Bone marrow (tissue), 2 donors: ENCODE measurements at regions not wholly inside any gene's neighbourhood (a gene's known extent, or its start where the extent isn't known, plus 50 kb on each side); places are given as distances from the start of the nearest gene placed in this dataset.
"Not testable (repeated sequence)": the region's sequence is repeated elsewhere in the genome, so short reads cannot be mapped to it uniquely, and the experiment has no call there.

Experiments
- DNase-seq, 2 donors: peaks; one replicate each; lab custom pipeline; 2025; lab: John Stamatoyannopoulos, UW

DNA sequence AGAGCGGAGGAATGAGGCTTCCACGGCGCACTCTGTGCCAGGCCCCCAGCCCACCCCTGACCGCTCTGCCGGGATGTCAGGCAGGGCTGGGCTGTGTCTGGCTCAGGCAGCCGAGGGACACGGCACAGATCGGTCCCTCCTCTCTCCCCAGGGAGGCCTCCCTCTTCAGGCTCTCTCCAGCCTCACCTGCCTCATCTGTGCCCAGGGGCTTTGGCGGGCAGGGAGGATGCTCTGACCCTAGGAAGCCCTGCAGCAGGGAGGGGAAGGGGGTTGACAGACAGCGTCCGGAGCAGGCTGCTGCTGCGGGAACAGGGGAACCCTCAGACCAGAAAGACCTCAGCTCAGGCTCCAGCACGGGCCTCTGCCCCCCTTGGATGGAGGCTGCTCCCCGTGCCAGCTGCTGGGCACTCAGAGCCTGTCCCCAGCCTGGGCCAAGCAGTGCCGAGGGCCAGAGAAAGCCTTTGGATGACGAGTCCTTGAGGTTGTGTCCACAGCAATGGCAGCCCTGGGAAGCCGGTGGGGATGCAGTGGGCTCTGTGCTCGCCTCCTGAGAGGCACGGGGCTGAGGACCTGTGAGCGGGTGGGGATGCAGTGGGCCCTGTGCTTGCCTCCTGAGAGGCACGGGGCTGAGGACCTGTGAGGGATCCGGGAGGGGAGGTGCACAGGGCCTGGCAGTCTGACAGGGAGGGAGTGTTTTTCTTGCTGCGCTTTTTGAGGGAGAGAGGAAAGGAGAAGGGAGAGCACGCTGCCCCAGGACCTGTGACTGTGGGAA, 66.9 kb downstream of the FOXL3 start:
- DNase-seq = no peak

DNA sequence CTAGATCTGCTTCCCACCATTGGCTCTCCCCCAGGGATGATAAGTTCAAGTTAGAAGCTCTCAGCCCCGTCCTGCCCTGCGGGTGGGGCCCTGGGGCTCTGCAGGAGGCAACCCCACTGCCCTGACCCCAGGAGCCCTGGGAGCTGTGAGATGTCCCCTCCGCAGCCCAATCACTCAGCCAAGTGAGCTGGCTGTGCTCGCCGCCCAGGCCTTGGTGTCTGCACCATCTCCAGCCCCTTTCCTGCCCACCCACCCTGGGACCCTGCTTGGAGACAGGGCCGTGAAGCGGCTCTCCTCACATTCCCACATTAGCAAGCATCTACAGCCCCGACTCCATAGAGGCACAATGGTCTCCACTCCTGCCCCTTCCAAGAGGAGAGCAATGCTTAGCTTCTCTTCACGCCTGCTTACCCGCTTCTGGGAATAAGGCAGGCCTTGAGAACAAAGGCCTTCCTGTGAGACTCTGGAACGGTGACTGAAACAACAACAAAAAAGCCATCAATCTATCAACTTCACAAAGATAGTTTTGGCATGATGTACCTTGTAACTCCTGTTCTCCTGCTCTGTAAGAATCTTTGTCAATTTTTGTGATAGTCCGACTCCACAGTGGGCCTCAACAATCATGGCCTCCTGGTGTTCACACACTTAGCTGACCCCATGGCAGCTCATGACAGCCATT, 67.7 kb downstream of the FOXL3 start:
- no peak for DNase-seq

DNA sequence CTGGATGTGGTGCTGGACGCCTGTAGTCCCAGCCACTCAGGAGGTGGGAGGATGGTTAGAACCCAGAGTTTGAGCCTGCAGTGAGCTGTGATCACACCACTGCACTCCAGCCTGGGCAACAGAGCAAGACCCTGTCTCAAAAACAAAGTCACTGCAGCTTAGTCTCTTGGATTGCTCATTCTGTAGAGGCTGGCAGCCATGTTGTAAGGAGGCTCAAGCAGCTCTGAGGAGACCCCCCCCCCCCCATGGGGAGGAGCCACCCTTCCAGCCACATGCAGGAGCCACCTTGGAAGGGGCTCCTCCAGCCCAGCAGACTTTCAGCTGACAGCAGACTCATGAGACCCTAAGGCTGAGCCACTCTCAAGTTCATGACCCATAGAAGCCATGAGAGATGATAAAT, 68.4 kb downstream of the FOXL3 start:
- no peak for DNase-seq

DNA sequence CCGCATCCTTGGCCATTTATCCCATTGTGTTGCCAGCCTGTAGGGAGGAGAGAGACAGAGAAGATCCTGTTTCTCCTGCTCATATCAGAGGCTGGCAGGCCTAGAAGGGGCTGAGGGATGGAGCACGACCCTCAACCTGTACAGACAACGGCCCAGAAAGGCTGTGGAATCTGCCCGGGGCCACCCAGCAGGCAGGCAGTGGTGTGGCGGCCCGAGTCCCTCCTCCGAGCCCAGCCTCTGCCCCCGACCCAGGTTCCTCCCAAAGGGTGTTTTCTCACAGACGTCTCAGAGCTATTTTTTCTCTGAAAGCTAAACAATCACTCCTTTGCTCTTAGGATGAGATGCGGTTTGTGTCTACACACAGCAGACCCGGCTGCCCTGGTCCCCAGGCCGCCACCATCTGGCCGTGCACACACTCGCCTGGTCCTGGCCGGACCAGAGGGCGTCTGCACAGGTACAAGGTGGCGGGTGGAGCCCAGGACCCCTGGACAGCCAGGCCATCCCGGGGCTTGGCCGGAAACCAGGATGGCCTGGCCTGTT, 69.3 kb downstream of the FOXL3 start:
- no peak for DNase-seq

DNA sequence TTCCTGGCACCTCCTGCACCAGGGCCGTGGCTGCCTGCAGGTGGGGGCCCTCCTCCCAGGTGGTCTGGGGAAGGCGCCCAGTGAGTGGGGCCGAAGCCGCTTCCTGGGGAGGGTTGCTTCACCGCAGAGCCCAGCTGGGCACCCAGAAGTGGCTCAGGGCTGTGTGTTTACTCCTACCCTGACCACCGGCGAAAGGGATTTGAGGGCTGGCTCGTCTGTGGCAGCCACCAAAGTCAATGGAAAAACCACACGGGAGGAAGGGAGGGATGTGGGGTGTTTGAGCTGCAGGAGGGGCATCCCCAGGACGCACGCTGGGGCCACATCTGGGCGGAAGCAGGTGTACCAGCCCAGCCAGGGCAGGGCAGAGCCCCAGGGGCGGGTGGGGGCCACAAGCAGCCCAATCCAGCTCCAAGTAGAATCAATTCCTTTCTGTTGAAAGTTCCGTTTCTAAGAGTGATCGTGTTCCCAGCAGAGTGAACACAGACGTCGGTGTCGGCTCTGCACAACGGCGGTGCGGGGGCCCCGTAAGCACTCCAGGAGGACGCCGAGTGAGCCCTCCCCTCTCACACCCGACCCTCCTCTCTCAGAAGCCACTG, 69.9 kb downstream of the FOXL3 start:
- no peak for DNase-seq

DNA sequence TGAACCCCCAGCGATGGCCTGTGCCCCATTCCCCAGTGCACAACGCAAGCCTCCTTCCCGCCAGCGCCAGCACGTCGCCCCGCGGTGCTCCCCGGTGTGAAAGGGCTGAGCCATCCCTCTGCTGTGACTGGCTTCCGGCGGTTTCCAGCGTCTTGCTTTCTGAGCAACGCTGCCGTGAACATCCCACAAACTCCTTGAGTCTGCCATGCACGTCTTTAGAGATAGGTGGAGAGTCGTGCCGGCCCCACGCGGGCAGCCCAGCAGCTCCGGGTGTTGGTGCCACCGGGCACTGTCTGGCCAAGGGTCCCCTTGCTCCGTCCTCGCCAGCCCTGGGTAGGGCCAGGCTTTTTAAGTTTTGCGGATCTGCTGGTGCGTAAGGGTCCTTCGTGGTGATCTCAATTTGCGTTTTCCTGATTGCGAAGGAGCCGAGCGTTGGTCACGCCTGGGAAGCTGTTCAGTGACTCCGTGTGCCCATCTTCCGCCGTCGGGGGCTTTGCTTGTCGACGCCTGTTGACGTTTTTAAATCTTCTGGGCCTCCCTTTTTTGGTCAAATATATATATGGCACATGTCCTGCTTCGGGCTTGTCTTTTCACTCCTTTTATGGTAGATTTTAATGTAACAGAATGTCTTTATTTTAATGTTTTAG, 70.6 kb downstream of the FOXL3 start:
- DNase-seq = no peak

- not testable (repeated sequence) for DNase-seq
These were observed 71.2 kb downstream of the FOXL3 start for GRCh38 chr7:361182-361581.

GRCh38 chr7:361680-362401, 71.9 kb downstream of the FOXL3 start:
- DNase-seq = no peak

GRCh38 chr7:362402-363096, 72.6 kb downstream of the FOXL3 start:
- peak in 1 of 2 donors; percentile 15 for DNase-seq

- DNase-seq = no peak
These were observed 73.7 kb downstream of the FOXL3 start for GRCh38 chr7:363626-364025.

DNA sequence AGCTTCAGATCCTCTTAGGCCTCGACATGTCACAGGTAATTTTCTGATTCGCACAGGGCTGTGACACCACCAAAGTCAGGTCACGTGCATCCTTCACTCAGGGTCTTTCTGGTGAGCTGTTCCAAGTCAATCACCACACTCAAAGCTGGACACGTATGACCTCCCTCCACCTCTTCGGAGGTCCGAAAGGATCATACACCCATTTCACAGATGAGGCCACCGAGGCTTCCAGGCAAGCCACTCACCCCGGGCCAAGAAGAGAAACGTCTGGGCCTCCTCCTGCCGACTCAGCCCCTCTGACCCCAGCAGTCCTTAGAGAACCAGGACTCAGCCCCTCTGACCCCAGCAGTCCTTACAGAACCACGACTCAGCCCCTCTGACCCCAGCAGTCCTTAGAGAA, 74.6 kb downstream of the FOXL3 start:
- DNase-seq = no peak

DNA sequence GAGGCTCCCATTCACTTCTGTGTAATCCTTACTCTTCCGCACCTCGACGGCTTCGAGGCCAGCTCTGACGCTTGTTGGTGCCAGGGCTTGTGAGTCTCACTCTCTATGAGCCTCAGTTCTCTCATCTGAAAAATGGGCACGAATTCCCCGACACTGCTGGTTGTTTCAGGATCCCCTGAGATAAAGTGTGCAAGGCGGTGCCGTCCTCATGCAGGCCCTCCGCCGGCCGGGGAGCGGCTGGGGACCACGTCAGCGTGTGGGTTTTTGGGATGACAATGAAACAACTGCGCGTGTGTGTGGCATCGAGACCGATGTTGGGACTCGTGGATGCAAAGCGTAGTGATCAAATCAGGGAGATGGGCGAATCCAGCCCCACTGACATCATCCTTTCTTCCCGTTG, 75.6 kb downstream of the FOXL3 start:
- no peak for DNase-seq

DNA sequence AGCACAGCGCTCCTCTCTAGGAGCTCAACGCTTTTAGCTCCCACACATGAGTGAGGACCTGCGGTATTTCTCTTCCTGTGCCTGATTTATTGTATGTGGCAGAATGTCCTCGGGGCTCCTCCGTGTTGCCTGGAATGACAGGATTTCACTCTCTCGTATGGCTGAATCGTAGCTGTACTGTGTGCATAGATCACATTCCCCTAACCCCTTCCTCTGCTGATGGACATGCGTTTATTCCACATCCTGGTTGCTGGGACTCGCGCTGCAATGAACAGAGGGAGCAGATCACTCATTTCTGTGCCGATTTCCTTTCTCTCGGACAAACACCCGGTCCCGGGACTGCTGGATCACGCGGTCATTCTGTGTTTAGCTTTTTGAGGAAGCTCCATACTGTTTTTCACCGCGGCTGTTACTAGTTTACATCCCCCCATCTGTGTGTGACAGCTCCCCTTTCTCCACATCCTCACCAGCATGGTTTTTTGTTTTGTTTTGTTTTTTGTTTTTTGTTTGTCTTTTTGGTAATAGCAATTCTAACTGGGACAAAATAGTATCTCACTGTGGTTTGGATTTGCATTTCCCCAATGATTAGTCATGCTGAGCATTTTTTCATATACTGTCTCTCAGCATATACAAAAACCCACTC, 76.3 kb downstream of the FOXL3 start:
- DNase-seq = no peak

DNA sequence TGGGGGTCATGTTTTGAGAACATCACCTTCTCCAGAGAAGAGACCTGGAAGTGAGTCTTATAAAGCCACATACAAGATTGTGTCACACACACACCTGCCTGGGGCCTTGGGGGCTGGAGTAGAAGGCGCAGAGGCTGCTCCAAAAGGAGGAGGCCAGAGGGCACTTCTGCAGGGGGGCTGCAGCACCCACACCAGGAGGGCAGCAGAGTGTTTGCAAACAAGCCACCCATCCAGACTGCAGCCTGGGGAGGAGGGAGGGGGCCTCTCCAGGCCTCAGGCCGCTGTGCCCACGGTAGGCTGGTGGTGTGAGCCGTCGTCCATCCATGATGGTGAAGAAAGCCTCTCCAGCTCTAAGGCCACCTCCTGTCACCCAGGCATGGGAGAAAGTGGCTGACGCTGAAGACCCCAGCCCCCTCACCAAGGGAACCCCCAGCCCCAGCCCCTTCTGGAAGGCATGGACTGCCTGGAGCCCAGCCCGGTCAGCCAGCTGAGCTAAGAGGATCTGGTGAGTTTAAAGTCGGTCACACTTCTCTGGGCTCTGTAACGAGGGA, 77.5 kb downstream of the FOXL3 start:
- no peak for DNase-seq

GRCh38 chr7:368651-369475, 78.9 kb downstream of the FOXL3 start:
- DNase-seq = no peak

DNA sequence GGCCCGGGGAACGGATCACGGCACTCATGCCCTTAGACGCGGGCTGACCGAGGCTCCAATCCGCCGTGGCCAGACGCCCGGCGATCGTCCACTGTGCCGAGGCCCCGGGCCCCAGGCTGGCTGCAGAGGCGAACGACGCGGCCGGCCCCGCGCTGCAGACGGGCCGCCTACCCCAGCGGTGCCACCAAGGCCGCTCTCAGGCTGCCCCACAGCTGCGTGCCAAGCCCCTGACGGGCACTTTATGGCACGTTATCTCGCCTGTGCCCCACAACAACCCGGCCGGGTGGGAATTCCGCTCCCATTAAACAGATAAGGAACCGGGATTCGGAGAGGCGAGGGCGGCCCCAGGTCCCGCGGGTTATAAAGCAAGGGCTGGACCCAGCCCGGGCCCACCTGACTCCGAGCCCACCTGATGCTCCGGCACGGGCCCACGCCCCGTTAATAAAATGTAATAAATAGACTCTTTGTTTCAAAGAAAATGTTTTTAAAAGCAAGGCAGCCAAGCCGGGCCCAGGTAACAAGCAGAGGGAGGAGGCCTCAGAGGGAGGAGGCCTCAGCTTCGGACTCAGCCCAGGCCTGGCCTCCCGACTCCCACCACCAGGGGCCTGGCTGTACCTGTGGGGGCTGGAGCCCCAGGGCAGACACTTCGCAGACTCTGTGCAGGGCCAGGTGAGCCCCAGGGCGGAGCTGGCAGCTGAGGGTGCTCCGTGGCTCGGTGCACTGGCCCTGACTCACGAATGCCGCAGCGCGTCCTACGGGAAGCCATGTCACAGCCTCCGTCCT, 79.7 kb downstream of the FOXL3 start:
- no peak for DNase-seq

GRCh38 chr7:370259-370625, 80.3 kb downstream of the FOXL3 start:
- no peak for DNase-seq

DNA sequence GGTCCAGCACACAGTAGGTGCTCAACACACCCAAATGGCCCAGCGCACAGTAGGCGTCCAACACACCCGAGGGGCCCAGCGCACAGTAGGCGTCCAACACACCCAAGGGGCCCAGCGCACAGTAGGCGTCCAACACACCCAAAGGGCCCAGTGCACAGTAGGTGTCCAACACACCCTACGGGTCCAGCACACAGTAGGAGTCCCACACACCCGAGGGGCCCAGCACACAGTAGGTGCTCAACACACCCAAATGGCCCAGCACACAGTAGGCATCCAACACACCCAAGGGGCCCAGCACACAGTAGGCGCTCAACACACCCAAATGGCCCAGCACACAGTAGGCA, 80.8 kb downstream of the FOXL3 start:
- DNase-seq = no peak
